ENCODE measurements at regions not wholly inside any gene's neighbourhood (a gene's known extent, or its start where the extent isn't known, plus 50 kb on each side); places are given as distances from the start of the nearest gene placed in this dataset.

DNA sequence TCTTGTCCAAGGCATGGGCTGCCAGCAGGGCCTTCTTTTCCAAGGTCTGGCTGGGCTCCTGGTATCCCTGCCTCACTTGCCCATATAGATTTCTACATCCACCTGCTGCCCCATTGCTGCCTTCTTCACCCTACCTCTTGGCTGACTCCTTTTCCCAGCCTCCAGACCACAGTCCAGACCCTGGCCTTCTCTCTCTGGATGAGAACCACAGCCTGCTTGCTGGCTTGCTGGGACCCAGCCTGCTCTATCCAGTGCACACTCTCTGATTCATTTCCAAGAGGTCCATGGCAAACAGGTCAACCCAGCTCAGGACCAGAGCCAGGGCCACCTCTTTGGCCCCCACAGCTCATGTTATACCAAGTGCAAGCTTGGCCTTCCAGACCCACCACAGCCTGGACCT is 169.4 kb upstream of the BDNF start:
- DNase-seq (ENCODE audit: low read depth, low spot score): no peak
- ChIA-PET CTCF (no interaction called here), POLR2A (no interaction called here)
- no peak overlapping the region for H3K4me3 ChIP-seq (ENCODE audit: low read depth, low read length)
- TF ChIP-seq, protein P1, sequence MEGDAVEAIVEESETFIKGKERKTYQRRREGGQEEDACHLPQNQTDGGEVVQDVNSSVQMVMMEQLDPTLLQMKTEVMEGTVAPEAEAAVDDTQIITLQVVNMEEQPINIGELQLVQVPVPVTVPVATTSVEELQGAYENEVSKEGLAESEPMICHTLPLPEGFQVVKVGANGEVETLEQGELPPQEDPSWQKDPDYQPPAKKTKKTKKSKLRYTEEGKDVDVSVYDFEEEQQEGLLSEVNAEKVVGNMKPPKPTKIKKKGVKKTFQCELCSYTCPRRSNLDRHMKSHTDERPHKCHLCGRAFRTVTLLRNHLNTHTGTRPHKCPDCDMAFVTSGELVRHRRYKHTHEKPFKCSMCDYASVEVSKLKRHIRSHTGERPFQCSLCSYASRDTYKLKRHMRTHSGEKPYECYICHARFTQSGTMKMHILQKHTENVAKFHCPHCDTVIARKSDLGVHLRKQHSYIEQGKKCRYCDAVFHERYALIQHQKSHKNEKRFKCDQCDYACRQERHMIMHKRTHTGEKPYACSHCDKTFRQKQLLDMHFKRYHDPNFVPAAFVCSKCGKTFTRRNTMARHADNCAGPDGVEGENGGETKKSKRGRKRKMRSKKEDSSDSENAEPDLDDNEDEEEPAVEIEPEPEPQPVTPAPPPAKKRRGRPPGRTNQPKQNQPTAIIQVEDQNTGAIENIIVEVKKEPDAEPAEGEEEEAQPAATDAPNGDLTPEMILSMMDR (IDR thresholded peaks at IDR 0.05; ENCODE audit: insufficient read depth, low read length, missing control alignments): no peak

DNA sequence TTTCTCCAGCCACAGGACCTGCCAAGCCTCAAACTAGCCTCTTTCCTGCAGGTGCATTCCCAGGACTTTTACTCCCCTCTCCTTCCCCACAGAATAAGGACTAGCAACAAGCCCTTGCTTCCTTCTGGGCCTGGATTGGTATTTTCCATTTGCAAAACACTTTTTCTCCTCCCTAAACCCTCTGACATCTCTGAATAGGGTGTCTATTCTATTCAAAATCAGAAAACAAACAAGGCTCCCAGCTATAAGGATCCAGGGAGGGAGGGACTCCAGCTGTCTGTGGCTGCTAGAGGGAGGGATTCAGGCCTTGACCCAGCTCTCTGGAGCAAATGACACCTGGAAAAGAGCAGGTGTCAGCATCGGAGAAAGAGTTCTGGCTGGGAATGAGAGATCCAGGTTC is 168.5 kb upstream of the BDNF start:
- CTCF ChIA-PET: no interaction called here
- POLR2A ChIA-PET: no interaction called here
- no peak for DNase-seq (ENCODE audit: low read depth, low spot score)
- TF ChIP-seq, protein P1 (IDR thresholded peaks at IDR 0.05; ENCODE audit: insufficient read depth, low read length, missing control alignments): no peak
- no peak overlapping the region for H3K4me3 ChIP-seq (ENCODE audit: low read depth, low read length)

DNA sequence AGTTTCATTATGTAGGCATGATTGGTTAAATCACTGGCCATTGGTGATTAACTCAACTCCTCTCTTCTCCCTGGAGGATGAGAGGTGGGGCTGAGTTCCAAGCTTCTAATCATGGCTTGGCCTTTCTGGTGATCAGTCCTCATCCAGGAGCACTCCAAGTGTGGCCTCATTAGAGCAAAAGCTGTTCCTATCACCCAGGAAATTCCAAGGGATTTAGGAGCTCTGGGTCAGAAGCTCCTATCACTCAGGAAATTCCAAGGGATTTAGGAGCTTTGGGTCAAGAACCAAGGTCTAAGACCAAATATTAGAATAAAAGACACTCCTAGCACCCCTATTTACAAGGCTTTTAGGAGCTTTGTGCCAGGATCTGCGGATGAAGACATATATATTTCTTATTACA is 168.0 kb upstream of the BDNF start:
- CTCF ChIA-PET: no interaction called here

DNA sequence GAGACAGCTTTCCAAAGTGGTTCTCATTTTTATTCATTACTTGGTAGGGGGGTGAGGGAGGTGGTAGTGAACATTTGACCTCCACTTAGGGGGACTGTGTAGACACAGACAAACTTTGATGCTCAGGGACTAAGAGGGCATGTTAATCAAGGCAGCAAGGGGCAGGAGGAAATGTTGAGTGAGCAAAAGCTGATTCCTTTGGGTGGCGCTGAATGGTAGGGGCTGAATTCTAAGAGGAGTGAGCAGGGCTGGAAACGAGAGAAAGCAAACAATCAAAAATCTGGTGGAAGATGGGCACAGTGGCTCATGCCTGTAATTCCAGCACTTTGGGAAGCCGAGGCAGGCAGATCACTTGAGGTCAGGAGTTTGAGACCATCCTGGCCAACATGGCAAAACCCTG is 164.8 kb upstream of the BDNF start:
- H3K4me3 ChIP-seq (ENCODE audit: low read depth, low read length): no peak overlapping the region
- ChIA-PET CTCF (interaction anchor here (1.3 kb wide), 1 partner anchor 11 kb away, joined by 5 read pairs; no protein-coding TSS in a partner anchor), POLR2A (no interaction called here)
- TF ChIP-seq, protein P1 (IDR thresholded peaks at IDR 0.05; ENCODE audit: insufficient read depth, low read length, missing control alignments): no peak
- DNase-seq (ENCODE audit: low read depth, low spot score): no peak

More for the DNA sequence above, 168.0 kb upstream of the BDNF start:
- DNase-seq (ENCODE audit: low read depth, low spot score): no peak
- H3K4me3 ChIP-seq (ENCODE audit: low read depth, low read length): no peak overlapping the region
- TF ChIP-seq, protein P1 (IDR thresholded peaks at IDR 0.05; ENCODE audit: insufficient read depth, low read length, missing control alignments): no peak
- POLR2A ChIA-PET: no interaction called here

DNA sequence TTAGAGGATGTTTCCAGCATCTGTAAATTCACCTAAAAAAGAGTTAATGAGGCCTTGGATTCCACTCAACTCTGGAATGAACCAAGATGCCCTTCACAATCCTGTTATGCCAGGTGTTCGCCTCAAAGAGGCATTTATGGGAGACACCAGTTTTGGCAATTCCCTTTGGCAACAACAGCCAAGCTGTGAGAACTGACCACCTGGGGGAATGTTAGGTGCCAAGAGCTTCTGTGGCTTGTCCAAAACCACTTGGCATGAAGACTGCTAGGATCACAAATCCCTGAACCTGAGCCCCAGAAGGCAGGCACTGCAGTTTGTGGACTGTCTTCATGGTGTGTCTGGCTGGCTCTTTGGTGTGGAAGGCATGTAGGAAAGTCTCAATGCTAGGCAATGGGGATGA is 164.4 kb upstream of the BDNF start:
- ChIA-PET CTCF (interaction anchor here (1.3 kb wide), 1 partner anchor 11 kb away, joined by 5 read pairs; no protein-coding TSS in a partner anchor), POLR2A (interaction anchor here (1.4 kb wide), 1 partner anchor 70 kb away, joined by 3 read pairs; no protein-coding TSS in a partner anchor)
- DNase-seq (ENCODE audit: low read depth, low spot score): no peak
- TF ChIP-seq, protein P1 (IDR thresholded peaks at IDR 0.05; ENCODE audit: insufficient read depth, low read length, missing control alignments): no peak
- H3K4me3 ChIP-seq (ENCODE audit: low read depth, low read length): no peak overlapping the region

DNA sequence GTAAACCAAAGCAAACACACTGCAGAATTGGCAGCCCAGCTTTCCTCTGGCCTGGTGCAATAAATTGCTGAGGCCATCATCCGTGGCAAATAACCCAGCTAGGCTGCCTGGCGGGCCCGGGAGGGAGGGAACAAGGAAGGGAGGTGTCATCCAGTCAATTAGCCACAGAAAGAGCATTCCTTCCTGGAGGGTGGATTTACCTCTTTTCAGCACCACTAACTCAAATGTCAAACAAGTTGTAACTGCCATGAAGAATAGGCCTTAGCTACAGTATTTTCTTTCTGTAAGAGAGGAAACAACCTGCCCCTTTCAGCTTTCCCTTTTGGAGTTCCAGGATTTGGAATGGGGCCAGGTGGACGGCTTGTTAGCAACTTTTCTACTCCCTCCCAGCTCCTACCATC is 163.8 kb upstream of the BDNF start:
- TF ChIP-seq, protein P1 (IDR thresholded peaks at IDR 0.05; ENCODE audit: insufficient read depth, low read length, missing control alignments): no peak
- no peak overlapping the region for H3K4me3 ChIP-seq (ENCODE audit: low read depth, low read length)
- no peak for DNase-seq (ENCODE audit: low read depth, low spot score)
- POLR2A ChIA-PET: interaction anchor here (1.4 kb wide), 1 partner anchor 70 kb away, joined by 3 read pairs; no protein-coding TSS in a partner anchor
- CTCF ChIA-PET: no interaction called here
